ENCODE measurements at regions not wholly inside any gene's neighbourhood (a gene's known extent, or its start where the extent isn't known, plus 50 kb on each side); places are given as distances from the start of the nearest gene placed in this dataset.

GRCh38 chr5:121188849-121189248 is 662.8 kb upstream of the FTMT start:
- no peaks in the 10 kb centered on the region for H3K79me2 ChIP-seq (ENCODE audit: insufficient read depth, low read length)
- ChIA-PET CTCF (no interaction called here), RAD21 (ENCODE audit: low non-redundant PET in 1 of 2, low total read pairs in 2 of 2, uncharacterized antibody in 2 of 2, unreplicated experiment in 2 of 2) (no interaction called here), POLR2A (no interaction called here)
- no peaks in the 10 kb centered on the region for H3K36me3 ChIP-seq (ENCODE audit: control insufficient read depth in 1 of 2, insufficient read depth in 2 of 2, low read length in 2 of 2)
- H3K9me3 ChIP-seq (ENCODE audit: control insufficient read depth in 1 of 2, insufficient read depth in 1 of 2, low read depth in 1 of 2, low read length in 2 of 2), result no peaks in the 10 kb centered on the region
- no peak overlapping the region for H3K27ac ChIP-seq (ENCODE audit: low read depth, low read length)
- no peak overlapping the region for H3K4me2 ChIP-seq (ENCODE audit: low read length)
- H3K4me1 ChIP-seq (ENCODE audit: control insufficient read depth in 1 of 2, insufficient read depth in 2 of 2, low read length in 2 of 2), result no peaks in the 10 kb centered on the region
- TF ChIP-seq ZNF274 (IDR thresholded peaks at IDR 0.05; ENCODE audit: low read depth, low read length), result no peak
- TF ChIP-seq EZH2phosphoT487 (IDR thresholded peaks at IDR 0.05; ENCODE audit: borderline replicate concordance), result no peak
- TF ChIP-seq JUND (IDR thresholded peaks at IDR 0.05), result no peak
- TF ChIP-seq, protein P1, sequence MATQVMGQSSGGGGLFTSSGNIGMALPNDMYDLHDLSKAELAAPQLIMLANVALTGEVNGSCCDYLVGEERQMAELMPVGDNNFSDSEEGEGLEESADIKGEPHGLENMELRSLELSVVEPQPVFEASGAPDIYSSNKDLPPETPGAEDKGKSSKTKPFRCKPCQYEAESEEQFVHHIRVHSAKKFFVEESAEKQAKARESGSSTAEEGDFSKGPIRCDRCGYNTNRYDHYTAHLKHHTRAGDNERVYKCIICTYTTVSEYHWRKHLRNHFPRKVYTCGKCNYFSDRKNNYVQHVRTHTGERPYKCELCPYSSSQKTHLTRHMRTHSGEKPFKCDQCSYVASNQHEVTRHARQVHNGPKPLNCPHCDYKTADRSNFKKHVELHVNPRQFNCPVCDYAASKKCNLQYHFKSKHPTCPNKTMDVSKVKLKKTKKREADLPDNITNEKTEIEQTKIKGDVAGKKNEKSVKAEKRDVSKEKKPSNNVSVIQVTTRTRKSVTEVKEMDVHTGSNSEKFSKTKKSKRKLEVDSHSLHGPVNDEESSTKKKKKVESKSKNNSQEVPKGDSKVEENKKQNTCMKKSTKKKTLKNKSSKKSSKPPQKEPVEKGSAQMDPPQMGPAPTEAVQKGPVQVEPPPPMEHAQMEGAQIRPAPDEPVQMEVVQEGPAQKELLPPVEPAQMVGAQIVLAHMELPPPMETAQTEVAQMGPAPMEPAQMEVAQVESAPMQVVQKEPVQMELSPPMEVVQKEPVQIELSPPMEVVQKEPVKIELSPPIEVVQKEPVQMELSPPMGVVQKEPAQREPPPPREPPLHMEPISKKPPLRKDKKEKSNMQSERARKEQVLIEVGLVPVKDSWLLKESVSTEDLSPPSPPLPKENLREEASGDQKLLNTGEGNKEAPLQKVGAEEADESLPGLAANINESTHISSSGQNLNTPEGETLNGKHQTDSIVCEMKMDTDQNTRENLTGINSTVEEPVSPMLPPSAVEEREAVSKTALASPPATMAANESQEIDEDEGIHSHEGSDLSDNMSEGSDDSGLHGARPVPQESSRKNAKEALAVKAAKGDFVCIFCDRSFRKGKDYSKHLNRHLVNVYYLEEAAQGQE (IDR thresholded peaks at IDR 0.05; ENCODE audit: low read depth), result no peak
- TF ChIP-seq, protein P2, sequence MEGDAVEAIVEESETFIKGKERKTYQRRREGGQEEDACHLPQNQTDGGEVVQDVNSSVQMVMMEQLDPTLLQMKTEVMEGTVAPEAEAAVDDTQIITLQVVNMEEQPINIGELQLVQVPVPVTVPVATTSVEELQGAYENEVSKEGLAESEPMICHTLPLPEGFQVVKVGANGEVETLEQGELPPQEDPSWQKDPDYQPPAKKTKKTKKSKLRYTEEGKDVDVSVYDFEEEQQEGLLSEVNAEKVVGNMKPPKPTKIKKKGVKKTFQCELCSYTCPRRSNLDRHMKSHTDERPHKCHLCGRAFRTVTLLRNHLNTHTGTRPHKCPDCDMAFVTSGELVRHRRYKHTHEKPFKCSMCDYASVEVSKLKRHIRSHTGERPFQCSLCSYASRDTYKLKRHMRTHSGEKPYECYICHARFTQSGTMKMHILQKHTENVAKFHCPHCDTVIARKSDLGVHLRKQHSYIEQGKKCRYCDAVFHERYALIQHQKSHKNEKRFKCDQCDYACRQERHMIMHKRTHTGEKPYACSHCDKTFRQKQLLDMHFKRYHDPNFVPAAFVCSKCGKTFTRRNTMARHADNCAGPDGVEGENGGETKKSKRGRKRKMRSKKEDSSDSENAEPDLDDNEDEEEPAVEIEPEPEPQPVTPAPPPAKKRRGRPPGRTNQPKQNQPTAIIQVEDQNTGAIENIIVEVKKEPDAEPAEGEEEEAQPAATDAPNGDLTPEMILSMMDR (IDR thresholded peaks at IDR 0.05 in 2 of 3, conservative IDR thresholded peaks at IDR 0.05 in 1 of 3; ENCODE audit: borderline replicate concordance in 1 of 3, insufficient read depth in 1 of 3, low read depth in 2 of 3, low read length in 2 of 3), result no peak
- no peak for TF ChIP-seq ATF3 (IDR thresholded peaks at IDR 0.05)
- TF ChIP-seq ZBTB33 (IDR thresholded peaks at IDR 0.05; ENCODE audit: extremely low read depth, insufficient replicate concordance, low read length), result no peak
- H3K4me3 ChIP-seq (replicated peaks in 1 of 2; ENCODE audit: low read depth in 1 of 2, low read length in 2 of 2), result no peak overlapping the region
- ATAC-seq (no peak), DNase-seq (ENCODE audit: low read depth, low spot score) (no peak)
- BruUV-seq (replicated peaks), result no TSS peak
- no peak overlapping the region for H2AFZ ChIP-seq (ENCODE audit: low read depth, low read length, poor library complexity, severe bottlenecking)
- no peaks in the 10 kb centered on the region for H3K9me2 ChIP-seq (ENCODE audit: insufficient read depth)
- no peak overlapping the region for H3K9ac ChIP-seq (ENCODE audit: low read length)
- intact Hi-C loops (cut with micrococcal nuclease), result no loop called here
- H4K20me1 ChIP-seq (ENCODE audit: insufficient read depth), result no peaks in the 10 kb centered on the region
- H3K27me3 ChIP-seq (ENCODE audit: insufficient read depth, low read length), result no peaks in the 10 kb centered on the region

Measured in HCT116 (cell line).